HCT116 (cell line): ENCODE measurements at regions not wholly inside any gene's neighbourhood (a gene's known extent, or its start where the extent isn't known, plus 50 kb on each side); places are given as distances from the start of the nearest gene placed in this dataset.

ENCODE experiments used
- CTCF ChIP-seq, 3 experiments: fragments of 200-600 bp in 1 of 3; sonication (generic) in 1 of 3; IDR thresholded peaks in 2 of 3; conservative IDR thresholded peaks in 1 of 3; 2 replicates each; pipeline ENCODE4 v1.5.1; 2012 to 2017; ENCODE audit warnings: low read depth in 2 of 3, low read length in 2 of 3, antibody characterized with exemption in 1 of 3, borderline replicate concordance in 1 of 3, control low read depth in 1 of 3, mild to moderate bottlenecking in 1 of 3, mixed read lengths in 1 of 3, mixed run types in 1 of 3, moderate library complexity in 1 of 3; ENCODE audit not compliant: insufficient read depth in 1 of 3
- POLR2AphosphoS5 ChIP-seq: IDR thresholded peaks from 2 replicates; pipeline ENCODE4 v1.6.1; 2011; ENCODE audit warnings: mild to moderate bottlenecking, low read depth, low read length, moderate library complexity

- TF ChIP-seq CTCF (IDR thresholded peaks at IDR 0.05 in 2 of 3, conservative IDR thresholded peaks at IDR 0.05 in 1 of 3; ENCODE audit: borderline replicate concordance in 1 of 3, insufficient read depth in 1 of 3, low read depth in 2 of 3, low read length in 2 of 3) = no peak
- TF ChIP-seq POLR2AphosphoS5 = no peak
Measured at GRCh38 chr6:84450018-84450417, 222.6 kb upstream of the CEP162 start.
